GM12872 (cell line): ENCODE measurements at regions not wholly inside any gene's neighbourhood (a gene's known extent, or its start where the extent isn't known, plus 50 kb on each side); places are given as distances from the start of the nearest gene placed in this dataset.

ENCODE experiments used
- CTCF ChIP-seq: IDR thresholded peaks from 3 replicates; pipeline ENCODE4 v1.5.1; 2011; ENCODE audit warnings: low read depth, mild to moderate bottlenecking, low read length, moderate library complexity; ENCODE audit not compliant: insufficient read depth

GRCh38 chr5:1949253-1949652 lies 66.5 kb upstream of the IRX4 start:
- TF ChIP-seq CTCF, result no peak

- no peak for TF ChIP-seq CTCF
Measured at GRCh38 chr5:1948663-1949191, 66.0 kb upstream of the IRX4 start.

- TF ChIP-seq CTCF, result no peak
Measured at GRCh38 chr5:1948111-1948510, 65.4 kb upstream of the IRX4 start.

- no peak for TF ChIP-seq CTCF
Measured at GRCh38 chr5:1946776-1947175, 64.1 kb upstream of the IRX4 start.

- no peak for TF ChIP-seq CTCF
Measured at GRCh38 chr5:1946122-1946677, 63.5 kb upstream of the IRX4 start.

GRCh38 chr5:1945606-1946005 lies 62.9 kb upstream of the IRX4 start:
- TF ChIP-seq CTCF, result no peak

- TF ChIP-seq CTCF, result no peak
Measured at GRCh38 chr5:1944408-1944807, 61.7 kb upstream of the IRX4 start.
